ENCODE measurements at regions not wholly inside any gene's neighbourhood (a gene's known extent, or its start where the extent isn't known, plus 50 kb on each side); places are given as distances from the start of the nearest gene placed in this dataset.

GRCh38 chr6:6722195-6722594, 133.7 kb downstream of the LY86 start:
- TF ChIP-seq JUN (IDR thresholded peaks at IDR 0.05; ENCODE audit: borderline replicate concordance, low read depth, low read length) = no peak
- TF ChIP-seq JUN (CRISPR knock-in tag; IDR thresholded peaks at IDR 0.05; ENCODE audit: borderline replicate concordance) = no peak
- TF ChIP-seq EZH2 (IDR thresholded peaks at IDR 0.05; ENCODE audit: borderline replicate concordance, low read depth, low read length) = no peak
- TF ChIP-seq SMAD1 (IDR thresholded peaks at IDR 0.05; ENCODE audit: low read depth, low read length, partially characterized antibody) = no peak
- TF ChIP-seq CTCF (IDR thresholded peaks at IDR 0.05 in 2 of 3, conservative IDR thresholded peaks at IDR 0.05 in 1 of 3; ENCODE audit: insufficient read depth in 2 of 3, low read depth in 1 of 3, low read length in 3 of 3) = no peak

All from K562 (cell line).